H1 (cell line): ENCODE measurements at regions not wholly inside any gene's neighbourhood (a gene's known extent, or its start where the extent isn't known, plus 50 kb on each side); places are given as distances from the start of the nearest gene placed in this dataset.

Experiments
- CTCF ChIA-PET: fragments of 300-600 bp; sonication (Branson Sonifier 250); formaldehyde crosslinking; loops from one replicate; lab custom pipeline; 2021; ENCODE audit not compliant: partially characterized antibody; lab: Charles Lee
- POLR2A ChIA-PET: fragments of 300-600 bp; sonication (Branson Sonifier 250); formaldehyde crosslinking; loops from one replicate; lab custom pipeline; 2021; ENCODE audit warnings: inconsistent platforms; ENCODE audit not compliant: partially characterized antibody; lab: Charles Lee
- DNase-seq, 2 experiments: peaks; one replicate each; pipeline versions ENCODE4 v3.0.0 to v3.0.0-alpha.2; 2010 to 2022; ENCODE audit warnings: low spot score in 2 of 2, low read depth in 1 of 2, mixed read lengths in 1 of 2
- FAIRE-seq: peaks from 2 replicates; lab custom pipeline; 2011; peaks lifted over from hg19 to GRCh38; lab: Jason Lieb, UNC
- H2AFZ ChIP-seq: 2 replicates; pipeline ENCODE4 v1.8.1; 2012; ENCODE audit warnings: low read length, inconsistent platforms
- H2AK5ac ChIP-seq: 2 replicates; pipeline ENCODE4 v1.6.1; 2013; ENCODE audit warnings: low read depth, low read length
- H2BK120ac ChIP-seq: replicated peaks from 2 replicates; pipeline ENCODE3; 2013; ENCODE audit warnings: low read depth, low read length, inconsistent platforms
- H2BK12ac ChIP-seq: 2 replicates; pipeline ENCODE4 v1.6.1; 2013; ENCODE audit warnings: low read depth, low read length
- H2BK15ac ChIP-seq: 2 replicates; pipeline ENCODE4 v1.6.1; 2013; ENCODE audit warnings: low read length
- H2BK20ac ChIP-seq: 2 replicates; pipeline ENCODE4 v1.6.1; 2013; ENCODE audit warnings: low read length
- H2BK5ac ChIP-seq: 2 replicates; pipeline ENCODE4 v1.6.1; 2013; ENCODE audit warnings: low read depth, low read length
- H3K14ac ChIP-seq: 2 replicates; pipeline ENCODE4 v1.6.1; 2013; ENCODE audit warnings: inconsistent platforms; ENCODE audit not compliant: insufficient read length
- H3K18ac ChIP-seq: 2 replicates; pipeline ENCODE4 v1.6.1; 2013; ENCODE audit warnings: low read length; ENCODE audit errors: extremely low read depth
- H3K23ac ChIP-seq: 2 replicates; pipeline ENCODE4 v1.6.1; 2013; ENCODE audit warnings: inconsistent platforms; ENCODE audit not compliant: insufficient read length
- H3K23me2 ChIP-seq: 2 replicates; pipeline ENCODE4 v1.6.1; 2013; ENCODE audit warnings: low read depth, low read length
- H3K27ac ChIP-seq: 2 replicates; pipeline ENCODE4 v1.6.1; 2011; ENCODE audit warnings: low read depth, low read length, inconsistent platforms
- H3K27me3 ChIP-seq, 4 experiments: replicated peaks in 1 of 4; 1 replicate in 1 of 4; 2 replicates in 3 of 4; pipeline versions ENCODE4 v1.6.1 to v1.8.1; 2011 to 2013; ENCODE audit warnings: low read length in 3 of 4, mild to moderate bottlenecking in 3 of 4, inconsistent platforms in 2 of 4, mixed read lengths in 2 of 4, moderate library complexity in 1 of 4; ENCODE audit not compliant: control insufficient read depth in 3 of 4, insufficient read depth in 3 of 4; ENCODE audit errors: extremely low read depth in 1 of 4
- H3K36me3 ChIP-seq, 4 experiments: 2 replicates each; pipeline versions ENCODE4 v1.6.1 to v1.8.1; 2011 to 2013; ENCODE audit warnings: mild to moderate bottlenecking in 4 of 4, low read length in 3 of 4, moderate library complexity in 2 of 4, control low read depth in 1 of 4, inconsistent platforms in 1 of 4; ENCODE audit not compliant: insufficient read depth in 4 of 4, control insufficient read depth in 2 of 4
- H3K4ac ChIP-seq: replicated peaks from 2 replicates; pipeline ENCODE3; 2013; ENCODE audit warnings: low read length, low read depth, mixed read lengths, inconsistent platforms; ENCODE audit not compliant: insufficient read length
- H3K4me1 ChIP-seq, 4 experiments: replicated peaks in 1 of 4; 1 replicate in 1 of 4; 2 replicates in 3 of 4; pipeline versions ENCODE4 v1.6.1 to v1.8.1; 2011 to 2013; ENCODE audit warnings: low read length in 3 of 4, inconsistent platforms in 2 of 4, mixed read lengths in 1 of 4; ENCODE audit not compliant: insufficient read depth in 4 of 4, control insufficient read depth in 3 of 4
- H3K4me2 ChIP-seq, 2 experiments: 2 replicates each; pipeline versions ENCODE4 v1.6.1 to v1.8.1; 2011 to 2013; ENCODE audit warnings: low read depth in 2 of 2, low read length in 2 of 2, control low read depth in 1 of 2, inconsistent platforms in 1 of 2, mild to moderate bottlenecking in 1 of 2; ENCODE audit not compliant: insufficient read depth in 1 of 2
- H3K4me3 ChIP-seq, 4 experiments: fragments of 200-600, 300-600 bp in 1 of 4; sonication (generic), shearing (Covaris generic), sonication (Bioruptor Twin) in 1 of 4; 2 replicates each; pipeline versions ENCODE4 v1.5.1 to v1.8.1; 2011 to 2016; ENCODE audit warnings: low read length in 4 of 4, low read depth in 3 of 4, control low read depth in 2 of 4, inconsistent platforms in 2 of 4, mild to moderate bottlenecking in 2 of 4, mixed read lengths in 1 of 4, moderate library complexity in 1 of 4; ENCODE audit not compliant: insufficient read depth in 2 of 4; ENCODE audit errors: extremely low read depth in 1 of 4
- H3K56ac ChIP-seq: replicated peaks from 2 replicates; pipeline ENCODE3; 2013; ENCODE audit warnings: low read depth, mild to moderate bottlenecking, mixed read lengths, low read length, inconsistent platforms; ENCODE audit not compliant: insufficient read length
- H3K79me1 ChIP-seq: 2 replicates; pipeline ENCODE4 v1.6.1; 2013; ENCODE audit warnings: low read depth, low read length, control low read depth
- H3K79me2 ChIP-seq, 2 experiments: 2 replicates each; pipeline versions ENCODE4 v1.6.1 to v1.8.1; 2012 to 2013; ENCODE audit warnings: low read length in 2 of 2, mild to moderate bottlenecking in 2 of 2, inconsistent platforms in 1 of 2; ENCODE audit not compliant: insufficient read depth in 2 of 2, control insufficient read depth in 1 of 2
- H3K9ac ChIP-seq, 4 experiments: replicated peaks in 1 of 4; 1 replicate in 1 of 4; 2 replicates in 3 of 4; pipeline versions ENCODE4 v1.6.1 to v1.8.1; 2011 to 2013; ENCODE audit warnings: low read depth in 3 of 4, low read length in 3 of 4, control low read depth in 2 of 4, mild to moderate bottlenecking in 2 of 4, moderate library complexity in 2 of 4, inconsistent platforms in 1 of 4; ENCODE audit errors: extremely low read depth in 1 of 4
- H3K9me3 ChIP-seq, 2 experiments: 2 replicates each; pipeline versions ENCODE4 v1.6.1 to v1.8.1; 2012 to 2013; ENCODE audit warnings: mild to moderate bottlenecking in 2 of 2, moderate library complexity in 2 of 2, control low read depth in 1 of 2, inconsistent platforms in 1 of 2, low read depth in 1 of 2, low read length in 1 of 2, mixed read lengths in 1 of 2; ENCODE audit not compliant: insufficient read depth in 2 of 2
- H4K20me1 ChIP-seq, 2 experiments: replicated peaks in 1 of 2; 2 replicates each; pipeline versions ENCODE3 to v1.8.1; 2011 to 2013; ENCODE audit warnings: inconsistent platforms in 2 of 2, low read length in 2 of 2, mild to moderate bottlenecking in 1 of 2; ENCODE audit not compliant: insufficient read depth in 2 of 2, control insufficient read depth in 1 of 2
- H4K5ac ChIP-seq: 2 replicates; pipeline ENCODE4 v1.6.1; 2013; ENCODE audit warnings: low read length, low read depth, mixed read lengths, inconsistent platforms; ENCODE audit not compliant: insufficient read length
- H4K8ac ChIP-seq: 2 replicates; pipeline ENCODE4 v1.8.0; 2013; ENCODE audit warnings: mild to moderate bottlenecking, moderate library complexity, low read length, inconsistent platforms; ENCODE audit not compliant: insufficient read depth; ENCODE audit errors: extremely low read depth
- H4K91ac ChIP-seq: replicated peaks from 2 replicates; pipeline ENCODE3; 2013; ENCODE audit warnings: low read length, mixed read lengths, inconsistent platforms; ENCODE audit not compliant: insufficient read length
- ATF2 ChIP-seq: IDR thresholded peaks from 2 replicates; pipeline ENCODE4 v1.6.1; 2012; ENCODE audit warnings: low read length, inconsistent platforms
- CHD1 ChIP-seq: IDR thresholded peaks from 2 replicates; pipeline ENCODE4 v1.6.1; 2012; ENCODE audit warnings: low read depth, low read length, improper control_type of control experiment
- CREB1 ChIP-seq: IDR thresholded peaks from 2 replicates; pipeline ENCODE4 v1.6.1; 2012; ENCODE audit warnings: inconsistent platforms
- EZH2 ChIP-seq: fragments of 200-600 bp; sonication (generic); IDR thresholded peaks from 2 replicates; pipeline ENCODE4 v1.7.1; 2012; ENCODE audit warnings: low read depth, mild to moderate bottlenecking, moderate library complexity, low read length, inconsistent platforms; ENCODE audit not compliant: severe bottlenecking
- FOSL1 ChIP-seq: IDR thresholded peaks from 2 replicates; pipeline ENCODE4 v1.6.1; 2011; ENCODE audit warnings: mild to moderate bottlenecking, low read depth, low read length, moderate library complexity; ENCODE audit not compliant: insufficient read depth
- KDM1A ChIP-seq: fragments of 200-600, 300-600 bp; sonication (generic); IDR thresholded peaks from 2 replicates; pipeline ENCODE4 v1.7.1; 2016; ENCODE audit warnings: mild to moderate bottlenecking, low read length, borderline replicate concordance
- MAX ChIP-seq: IDR thresholded peaks from 2 replicates; pipeline ENCODE4 v1.6.1; 2012; ENCODE audit warnings: inconsistent platforms
- WGBS, 2 experiments: shearing (Covaris generic) in 1 of 2; methylation state at CpG; one replicate each; pipeline versions ENCODE4 v1.1.6 to v1.1.7; 2013 to 2015; ENCODE audit warnings: low lambda C conversion rate in 2 of 2, mixed read lengths in 2 of 2, inconsistent platforms in 1 of 2, low coverage in 1 of 2, missing lambda C conversion rate in 1 of 2; ENCODE audit not compliant: insufficient replicate concordance in 2 of 2, insufficient coverage in 1 of 2, insufficient read length in 1 of 2; ENCODE audit errors: extremely low coverage in 1 of 2, missing lambda C conversion rate in 1 of 2; 5-methylcytosine and 5-hydroxymethylcytosine counted together

- Histone ChIP-seq H2BK12ac (no peak overlapping the region), H3K36me3 (no peaks in the 10 kb centered on the region), H3K9ac (no peak overlapping the region), H2AK5ac (no peak overlapping the region), H4K5ac (no peak overlapping the region), H3K4me3 (no peak overlapping the region), H4K91ac (no peak overlapping the region), H2BK20ac (no peak overlapping the region), H3K27me3 (no peaks in the 10 kb centered on the region), H2BK5ac (no peak overlapping the region), H3K9me3 (no peaks in the 10 kb centered on the region), H2BK120ac (no peak overlapping the region), H3K14ac (no peak overlapping the region), H4K20me1 (no peaks in the 10 kb centered on the region), H3K79me2 (no peaks in the 10 kb centered on the region), H3K27ac (no peak overlapping the region), H3K79me1 (no peaks in the 10 kb centered on the region), H3K23ac (no peak overlapping the region), H3K23me2 (no peaks in the 10 kb centered on the region; the same call in 1 of the 2 replicates), H3K18ac (no peak overlapping the region), H2BK15ac (no peak overlapping the region), H3K4me1 (no peaks in the 10 kb centered on the region), H4K8ac (no peak overlapping the region), H3K4me2 (no peak overlapping the region), H3K56ac (peak overlapping the region; percentile 67), H2AFZ (no peak overlapping the region), H3K4ac (no peak overlapping the region)
- ChIA-PET CTCF (no interaction called here), POLR2A (no interaction called here)
- DNase-seq (no peak), FAIRE-seq (no peak)
- WGBS, 2 experiments = 96% methylated on average over 4 of the region's 5 CpGs; no CpG with 5 or more reads in 1 of the 2 experiments
- TF ChIP-seq ATF2 (no peak), MAX (no peak), EZH2 (no peak), CHD1 (no peak), KDM1A (no peak), CREB1 (no peak), FOSL1 (no peak)
Measured at GRCh38 chr6:16857969-16858592, 96.8 kb upstream of the ATXN1 start.
